ENCODE measurements at regions not wholly inside any gene's neighbourhood (a gene's known extent, or its start where the extent isn't known, plus 50 kb on each side); places are given as distances from the start of the nearest gene placed in this dataset.

- Histone ChIP-seq H3K27ac (ENCODE audit: low read depth) (no peak overlapping the region), H3K27me3 (ENCODE audit: insufficient read depth) (no peaks in the 10 kb centered on the region), H3K4me1 (ENCODE audit: insufficient read depth) (0 out of 2 replicates have a peak, but pooled peaks cover 3% of the 10 kb centered on the region), H3K4me2 (no peak overlapping the region), H3K4me3 (no peak overlapping the region), H3K9me2 (ENCODE audit: insufficient read depth) (peaks cover 14% of the 10 kb centered on the region; the same call in 1 of the 2 replicates), H3K36me3 (ENCODE audit: insufficient read depth) (no peaks in the 10 kb centered on the region), H3F3A (replicated peaks; ENCODE audit: low read depth) (no peaks in the 10 kb centered on the region), H3K79me2 (replicated peaks; ENCODE audit: insufficient read depth) (no peaks in the 10 kb centered on the region), H2AFZ (peak overlapping the region; percentile 38; the same call in 1 of the 2 replicates), H4K20me1 (replicated peaks; ENCODE audit: insufficient read depth) (no peaks in the 10 kb centered on the region)
- Mint-ChIP-seq H3K4me3 (no peak overlapping the region), H3K36me3 (ENCODE audit: low read depth) (no peaks in the 10 kb centered on the region), H3K27me3 (ENCODE audit: insufficient read depth, low read depth, poor library complexity) (no peaks in the 10 kb centered on the region), H3K9me3 (no peaks in the 10 kb centered on the region), H3K4me1 (peaks cover 7% of the 10 kb centered on the region), H3K27ac (no peak overlapping the region)
- ATAC-seq, result peak; percentile 61
- TF ChIP-seq ZNF331 (CRISPR knock-in tag; IDR thresholded peaks at IDR 0.05; ENCODE audit: low read depth) (no peak), CREB1 (CRISPR knock-in tag; IDR thresholded peaks at IDR 0.05; ENCODE audit: low read depth) (no peak), EZH2phosphoT487 (IDR thresholded peaks at IDR 0.05; ENCODE audit: unreplicated experiment) (no peak), STAT1 (IDR thresholded peaks at IDR 0.05; ENCODE audit: unreplicated experiment) (no peak), REST (IDR thresholded peaks at IDR 0.05; ENCODE audit: unreplicated experiment) (no peak), CTCF (conservative IDR thresholded peaks at IDR 0.05; ENCODE audit: low read depth in 2 of 2) (no peak), JUNB (IDR thresholded peaks at IDR 0.05; ENCODE audit: unreplicated experiment) (no peak), POLR2AphosphoS5 (IDR thresholded peaks at IDR 0.05; ENCODE audit: low read depth) (no peak), EZH2 (IDR thresholded peaks at IDR 0.05; ENCODE audit: low read depth, unreplicated experiment) (no peak), NANOG (IDR thresholded peaks at IDR 0.05; ENCODE audit: borderline replicate concordance) (no peak), ZNF462 (CRISPR knock-in tag; IDR thresholded peaks at IDR 0.05) (no peak), ZNF114 (CRISPR knock-in tag; IDR thresholded peaks at IDR 0.05) (no peak), ETS1 (IDR thresholded peaks at IDR 0.05) (no peak)
- no peak for DNase-seq (ENCODE audit: low spot score)
Measured at GRCh38 chr12:92438641-92439419, 264.0 kb upstream of the PLEKHG7 start.

All from GM23338 (cell line).